ENCODE measurements at regions not wholly inside any gene's neighbourhood (a gene's known extent, or its start where the extent isn't known, plus 50 kb on each side); places are given as distances from the start of the nearest gene placed in this dataset.

DNA sequence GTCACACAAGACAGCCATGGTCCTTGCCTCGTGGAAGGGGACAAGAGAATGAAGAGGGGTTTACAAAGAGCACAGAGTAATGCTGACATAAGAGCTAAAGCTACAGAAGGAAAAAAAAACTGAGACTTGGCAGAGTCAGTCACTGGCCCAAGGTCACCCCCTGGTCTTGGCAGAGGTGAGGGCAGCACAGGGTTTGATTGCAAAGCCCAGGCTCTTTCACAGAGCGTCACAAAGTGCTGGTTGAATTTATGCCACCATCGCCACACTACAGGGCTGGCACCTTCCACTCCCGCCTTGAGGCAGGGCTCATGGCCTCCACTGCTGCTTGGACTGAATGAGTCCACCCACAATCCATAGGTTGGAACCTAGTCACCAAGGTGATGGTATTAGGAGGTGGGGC lies 190.2 kb downstream of the INHBB start:
- TF ChIP-seq POLR2AphosphoS5 (IDR thresholded peaks at IDR 0.05; ENCODE audit: low read depth, low read length): no peak
- TF ChIP-seq REST (IDR thresholded peaks at IDR 0.05; ENCODE audit: insufficient read depth in 1 of 2, low read depth in 2 of 2, low read length in 2 of 2): no peak
- TF ChIP-seq SIN3A (IDR thresholded peaks at IDR 0.05; ENCODE audit: borderline replicate concordance, insufficient read depth, low read length): no peak
- TF ChIP-seq TAF1 (IDR thresholded peaks at IDR 0.05; ENCODE audit: borderline replicate concordance, insufficient read depth, low read length): no peak

Measured in PFSK-1 (cell line).